ENCODE measurements at regions not wholly inside any gene's neighbourhood (a gene's known extent, or its start where the extent isn't known, plus 50 kb on each side); places are given as distances from the start of the nearest gene placed in this dataset.

DNA sequence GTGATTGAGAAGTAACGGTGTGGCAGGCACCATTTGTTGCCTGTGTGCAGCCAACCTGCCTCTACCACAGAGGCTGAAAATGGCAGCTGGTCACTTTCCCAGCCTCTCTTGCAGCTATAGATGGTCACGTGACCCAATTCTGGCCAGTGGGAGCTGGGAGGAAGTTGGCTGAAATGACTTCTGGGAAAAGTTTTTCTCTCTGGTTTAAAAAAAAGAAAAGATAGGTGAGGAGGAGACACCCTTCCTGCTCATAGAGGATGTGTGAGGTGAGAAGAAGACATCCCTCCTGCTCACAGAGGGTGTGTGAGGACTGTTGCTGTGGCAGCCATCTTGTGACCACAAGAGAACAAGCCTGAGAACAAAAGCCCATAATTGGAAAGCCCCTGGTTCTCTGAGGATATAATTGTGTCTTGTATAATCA, 122.8 kb downstream of the SYF2 start:
- DNase-seq (no peak), ATAC-seq (ENCODE audit: low read depth) (no peak)
- H3K4me1 Mint-ChIP-seq = peaks cover 2% of the 10 kb centered on the region
- intact Hi-C loops (cut with micrococcal nuclease) = no loop called here
- H3K27ac Mint-ChIP-seq = no peak overlapping the region
- Histone ChIP-seq H3K36me3 (replicated peaks in 1 of 2; ENCODE audit: control extremely low read depth in 1 of 2, control insufficient read depth in 1 of 2, extremely low read depth in 1 of 2, insufficient read depth in 2 of 2, low read length in 1 of 2) (no peaks in the 10 kb centered on the region), H3K27ac (ENCODE audit: low read length in 2 of 2) (no peak overlapping the region), H3K27me3 (replicated peaks in 1 of 4; ENCODE audit: control extremely low read depth in 1 of 4, control insufficient read depth in 3 of 4, insufficient read depth in 4 of 4, low read length in 3 of 4) (peaks cover 0 to 16% (median 0%) of the 10 kb centered on the region in 4 experiments), H3K9me3 (ENCODE audit: control extremely low read depth in 1 of 3, control insufficient read depth in 2 of 3, insufficient read depth in 1 of 3, low read length in 2 of 3) (peaks cover 0 to 11% (median 10%) of the 10 kb centered on the region in 3 donors), H2AFZ (ENCODE audit: insufficient read depth, low read depth, low read length, poor library complexity, severe bottlenecking) (no peak overlapping the region), H3K9ac (ENCODE audit: low read length) (no peak overlapping the region), H4K20me1 (ENCODE audit: control insufficient read depth, insufficient read depth, low read length, poor library complexity, severe bottlenecking) (no peaks in the 10 kb centered on the region), H3K4me1 (ENCODE audit: control insufficient read depth in 2 of 2, insufficient read depth in 2 of 2, low read length in 2 of 2) (no peaks in the 10 kb centered on the region), H3K4me3 (ENCODE audit: control extremely low read depth in 1 of 5, extremely low read depth in 1 of 5, insufficient read depth in 1 of 5, low read depth in 2 of 5, low read length in 4 of 5) (no peak overlapping the region), H3K79me2 (ENCODE audit: control insufficient read depth, insufficient read depth, low read length) (no peaks in the 10 kb centered on the region), H3K4me2 (replicated peaks; ENCODE audit: low read depth, low read length, poor library complexity, severe bottlenecking) (no peak overlapping the region)
- peaks cover 8% of the 10 kb centered on the region for H3K27me3 Mint-ChIP-seq
- no peak overlapping the region for H3K4me3 Mint-ChIP-seq
- CTCF ChIA-PET = no interaction called here
- 100% methylated on average over 1 of the region's 2 CpGs for WGBS (ENCODE audit: insufficient coverage)
- TF ChIP-seq, protein P1, sequence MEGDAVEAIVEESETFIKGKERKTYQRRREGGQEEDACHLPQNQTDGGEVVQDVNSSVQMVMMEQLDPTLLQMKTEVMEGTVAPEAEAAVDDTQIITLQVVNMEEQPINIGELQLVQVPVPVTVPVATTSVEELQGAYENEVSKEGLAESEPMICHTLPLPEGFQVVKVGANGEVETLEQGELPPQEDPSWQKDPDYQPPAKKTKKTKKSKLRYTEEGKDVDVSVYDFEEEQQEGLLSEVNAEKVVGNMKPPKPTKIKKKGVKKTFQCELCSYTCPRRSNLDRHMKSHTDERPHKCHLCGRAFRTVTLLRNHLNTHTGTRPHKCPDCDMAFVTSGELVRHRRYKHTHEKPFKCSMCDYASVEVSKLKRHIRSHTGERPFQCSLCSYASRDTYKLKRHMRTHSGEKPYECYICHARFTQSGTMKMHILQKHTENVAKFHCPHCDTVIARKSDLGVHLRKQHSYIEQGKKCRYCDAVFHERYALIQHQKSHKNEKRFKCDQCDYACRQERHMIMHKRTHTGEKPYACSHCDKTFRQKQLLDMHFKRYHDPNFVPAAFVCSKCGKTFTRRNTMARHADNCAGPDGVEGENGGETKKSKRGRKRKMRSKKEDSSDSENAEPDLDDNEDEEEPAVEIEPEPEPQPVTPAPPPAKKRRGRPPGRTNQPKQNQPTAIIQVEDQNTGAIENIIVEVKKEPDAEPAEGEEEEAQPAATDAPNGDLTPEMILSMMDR (IDR thresholded peaks at IDR 0.05) = no peak
- TF ChIP-seq EZH2 (IDR thresholded peaks at IDR 0.05; ENCODE audit: borderline replicate concordance, insufficient read depth, low read depth, low read length, poor library complexity, severe bottlenecking) = no peak
- peaks cover 1% of the 10 kb centered on the region for H3K9me3 Mint-ChIP-seq (ENCODE audit: insufficient read depth)
- POLR2A ChIA-PET = no interaction called here

- Histone ChIP-seq H3K4me1 (ENCODE audit: control insufficient read depth in 2 of 2, insufficient read depth in 2 of 2, low read length in 2 of 2) (no peaks in the 10 kb centered on the region), H3K9ac (ENCODE audit: low read length) (no peak overlapping the region), H3K27ac (ENCODE audit: low read length in 2 of 2) (no peak overlapping the region), H2AFZ (ENCODE audit: insufficient read depth, low read depth, low read length, poor library complexity, severe bottlenecking) (no peak overlapping the region), H3K36me3 (replicated peaks in 1 of 2; ENCODE audit: control extremely low read depth in 1 of 2, control insufficient read depth in 1 of 2, extremely low read depth in 1 of 2, insufficient read depth in 2 of 2, low read length in 1 of 2) (no peaks in the 10 kb centered on the region), H3K27me3 (replicated peaks in 1 of 4; ENCODE audit: control extremely low read depth in 1 of 4, control insufficient read depth in 3 of 4, insufficient read depth in 4 of 4, low read length in 3 of 4) (peaks cover 0 to 13% (median 0%) of the 10 kb centered on the region in 4 experiments), H3K4me2 (replicated peaks; ENCODE audit: low read depth, low read length, poor library complexity, severe bottlenecking) (no peak overlapping the region), H4K20me1 (ENCODE audit: control insufficient read depth, insufficient read depth, low read length, poor library complexity, severe bottlenecking) (no peaks in the 10 kb centered on the region), H3K4me3 (ENCODE audit: control extremely low read depth in 1 of 5, extremely low read depth in 1 of 5, insufficient read depth in 1 of 5, low read depth in 2 of 5, low read length in 4 of 5) (no peak overlapping the region), H3K9me3 (ENCODE audit: control extremely low read depth in 1 of 3, control insufficient read depth in 2 of 3, insufficient read depth in 1 of 3, low read length in 2 of 3) (peaks cover 0 to 11% (median 10%) of the 10 kb centered on the region in 3 donors), H3K79me2 (ENCODE audit: control insufficient read depth, insufficient read depth, low read length) (no peaks in the 10 kb centered on the region)
- no peak for ATAC-seq (ENCODE audit: low read depth)
- POLR2A ChIA-PET = no interaction called here
- Mint-ChIP-seq H3K9me3 (ENCODE audit: insufficient read depth) (peaks cover 1% of the 10 kb centered on the region), H3K27me3 (peaks cover 4% of the 10 kb centered on the region), H3K4me1 (peaks cover 2% of the 10 kb centered on the region), H3K4me3 (no peak overlapping the region), H3K27ac (no peak overlapping the region)
- WGBS (ENCODE audit: insufficient coverage) = over 99% methylated on average over 8 of the region's 9 CpGs
- CTCF ChIA-PET = interaction anchor here (1.1 kb wide), 1 partner anchor 175 kb away, joined by 3 read pairs; no protein-coding TSS in a partner anchor
- no peak for DNase-seq
- no peak for TF ChIP-seq EZH2 (IDR thresholded peaks at IDR 0.05; ENCODE audit: borderline replicate concordance, insufficient read depth, low read depth, low read length, poor library complexity, severe bottlenecking)
- TF ChIP-seq, protein P1 (IDR thresholded peaks at IDR 0.05) = no peak
- intact Hi-C loops (cut with micrococcal nuclease) = no loop called here
Measured at GRCh38 chr1:25107643-25108010, 124.7 kb downstream of the SYF2 start.
